OCI-LY3 (cell line): ENCODE measurements at regions not wholly inside any gene's neighbourhood (a gene's known extent, or its start where the extent isn't known, plus 50 kb on each side); places are given as distances from the start of the nearest gene placed in this dataset.

ENCODE experiments used
- CTCF ChIP-seq: fragments of 200-600, 300-600 bp; sonication (generic); IDR thresholded peaks from 2 replicates; pipeline ENCODE4 v1.5.1; 2014; ENCODE audit warnings: antibody characterized with exemption, low read length, low read depth
- EZH2phosphoT487 ChIP-seq: fragments of 200-600 bp; shearing (Covaris generic); IDR thresholded peaks from 2 replicates; pipeline ENCODE4 v1.6.1; 2018; ENCODE audit warnings: antibody characterized with exemption, mixed run types, low read depth

DNA sequence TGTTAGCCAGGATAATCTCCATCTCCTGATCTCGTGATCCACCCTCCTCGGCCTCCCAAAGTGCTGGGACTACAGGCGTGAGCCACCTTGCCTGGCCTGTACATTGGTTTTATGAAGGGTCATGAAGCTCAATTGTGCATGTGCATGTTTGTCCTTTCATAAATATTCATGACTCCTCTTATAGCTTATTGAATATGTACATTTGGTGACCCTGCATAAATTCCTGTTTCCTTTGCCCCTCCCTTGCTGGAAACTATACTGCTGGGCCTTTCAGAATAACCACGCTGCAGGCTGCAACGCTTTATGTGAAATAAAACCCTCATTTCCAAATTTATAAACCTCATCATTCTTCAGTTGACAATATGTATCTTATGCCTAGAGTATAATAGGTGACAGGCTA is 978.0 kb upstream of the LCORL start:
- TF ChIP-seq CTCF (no peak), EZH2phosphoT487 (no peak)
